Prostate gland (tissue), 2 donors: ENCODE measurements at regions not wholly inside any gene's neighbourhood (a gene's known extent, or its start where the extent isn't known, plus 50 kb on each side); places are given as distances from the start of the nearest gene placed in this dataset.

Source experiments
- POLR2A ChIP-seq: fragments of 450-650 bp; IDR thresholded peaks from one replicate; pipeline ENCODE4 v1.6.1; 2016; ENCODE audit warnings: antibody characterized with exemption, mild to moderate bottlenecking
- TF ChIP-seq, protein P1 (sequence below), 4 experiments: fragments of 200-600 bp in 2 of 4; fragments of 450-650 bp in 2 of 4; sonication (generic) in 2 of 4; IDR thresholded peaks; 1 replicate in 3 of 4; 2 replicates in 1 of 4; pipeline ENCODE4 v1.5.1; 2016 to 2019; ENCODE audit warnings: antibody characterized with exemption in 4 of 4, mild to moderate bottlenecking in 2 of 4, moderate library complexity in 2 of 4

DNA sequence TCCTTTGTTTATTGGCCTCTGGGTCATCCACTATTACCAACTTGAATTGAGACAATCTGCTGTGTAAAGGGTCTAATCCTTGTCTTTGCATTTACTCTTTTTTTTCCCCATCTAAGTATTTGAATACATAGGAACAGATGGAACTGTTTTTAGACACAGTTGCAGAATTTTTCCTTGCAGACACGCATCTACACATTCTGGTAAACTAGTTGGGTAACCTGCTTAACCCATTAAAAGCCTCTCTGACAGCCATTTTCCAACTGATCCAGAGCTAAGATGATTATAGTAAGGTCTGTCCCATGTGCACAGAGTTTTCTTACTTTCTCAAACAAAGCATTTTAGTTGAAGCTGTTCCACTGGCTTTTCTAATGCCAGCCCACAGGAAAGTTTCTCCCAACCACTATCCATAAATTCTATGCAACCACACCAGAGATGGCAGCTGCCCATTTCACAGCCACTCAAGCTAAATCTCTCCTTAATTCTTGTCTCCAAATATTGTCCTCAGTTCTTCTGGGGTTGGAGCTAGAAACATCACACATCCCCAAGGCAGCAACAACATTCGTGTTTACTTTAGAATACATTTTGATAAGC lies 492.1 kb downstream of the MAFB start:
- TF ChIP-seq, protein P1, sequence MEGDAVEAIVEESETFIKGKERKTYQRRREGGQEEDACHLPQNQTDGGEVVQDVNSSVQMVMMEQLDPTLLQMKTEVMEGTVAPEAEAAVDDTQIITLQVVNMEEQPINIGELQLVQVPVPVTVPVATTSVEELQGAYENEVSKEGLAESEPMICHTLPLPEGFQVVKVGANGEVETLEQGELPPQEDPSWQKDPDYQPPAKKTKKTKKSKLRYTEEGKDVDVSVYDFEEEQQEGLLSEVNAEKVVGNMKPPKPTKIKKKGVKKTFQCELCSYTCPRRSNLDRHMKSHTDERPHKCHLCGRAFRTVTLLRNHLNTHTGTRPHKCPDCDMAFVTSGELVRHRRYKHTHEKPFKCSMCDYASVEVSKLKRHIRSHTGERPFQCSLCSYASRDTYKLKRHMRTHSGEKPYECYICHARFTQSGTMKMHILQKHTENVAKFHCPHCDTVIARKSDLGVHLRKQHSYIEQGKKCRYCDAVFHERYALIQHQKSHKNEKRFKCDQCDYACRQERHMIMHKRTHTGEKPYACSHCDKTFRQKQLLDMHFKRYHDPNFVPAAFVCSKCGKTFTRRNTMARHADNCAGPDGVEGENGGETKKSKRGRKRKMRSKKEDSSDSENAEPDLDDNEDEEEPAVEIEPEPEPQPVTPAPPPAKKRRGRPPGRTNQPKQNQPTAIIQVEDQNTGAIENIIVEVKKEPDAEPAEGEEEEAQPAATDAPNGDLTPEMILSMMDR (IDR thresholded peaks at IDR 0.05), result no peak
- TF ChIP-seq POLR2A, result no peak
